Liver (tissue), 8 donors: ENCODE measurements at regions not wholly inside any gene's neighbourhood (a gene's known extent, or its start where the extent isn't known, plus 50 kb on each side); places are given as distances from the start of the nearest gene placed in this dataset.

Experiments used
- DNase-seq: peaks from one replicate; pipeline ENCODE4 v3.0.0-alpha.2; 2017; ENCODE audit warnings: low spot score
- H3K27ac ChIP-seq, 2 donors: one replicate each; pipeline ENCODE4 v1.7.0; 2013; ENCODE audit warnings: inconsistent platforms in 2 of 2, low read length in 2 of 2, control low read depth in 1 of 2, low read depth in 1 of 2, mild to moderate bottlenecking in 1 of 2
- H3K27me3 ChIP-seq, 4 donors: one replicate each; pipeline versions ENCODE4 v1.6.1 to v1.7.0; 2013; ENCODE audit warnings: low read length in 3 of 4, inconsistent platforms in 1 of 4, mild to moderate bottlenecking in 1 of 4, moderate library complexity in 1 of 4; ENCODE audit not compliant: control insufficient read depth in 4 of 4, insufficient read depth in 4 of 4
- H3K36me3 ChIP-seq, 4 donors: one replicate each; pipeline versions ENCODE4 v1.6.1 to v1.7.0; 2013; ENCODE audit warnings: low read length in 3 of 4, mild to moderate bottlenecking in 3 of 4, low read depth in 1 of 4, moderate library complexity in 1 of 4; ENCODE audit not compliant: control insufficient read depth in 4 of 4, insufficient read depth in 3 of 4
- H3K4me1 ChIP-seq, 4 donors: one replicate each; pipeline versions ENCODE4 v1.6.1 to v1.7.0; 2013; ENCODE audit warnings: low read length in 3 of 4, mild to moderate bottlenecking in 3 of 4, moderate library complexity in 1 of 4; ENCODE audit not compliant: control insufficient read depth in 4 of 4, insufficient read depth in 4 of 4
- H3K4me3 ChIP-seq, 3 donors: one replicate each; pipeline versions ENCODE4 v1.6.1 to v1.7.0; 2013; ENCODE audit warnings: low read length in 3 of 3, control low read depth in 1 of 3, low read depth in 1 of 3, mild to moderate bottlenecking in 1 of 3
- H3K9ac ChIP-seq, 2 donors: one replicate each; pipeline ENCODE4 v1.7.0; 2013; ENCODE audit warnings: low read length in 2 of 2, mild to moderate bottlenecking in 2 of 2, moderate library complexity in 2 of 2, control low read depth in 1 of 2, low read depth in 1 of 2
- H3K9me3 ChIP-seq, 4 donors: one replicate each; pipeline versions ENCODE4 v1.6.1 to v1.7.0; 2013; ENCODE audit warnings: low read length in 3 of 4; ENCODE audit not compliant: control insufficient read depth in 4 of 4
- ATF3 ChIP-seq: IDR thresholded peaks from 2 replicates; pipeline ENCODE4 v1.6.1; 2016; ENCODE audit warnings: antibody characterized with exemption
- CTCF ChIP-seq: fragments of 150-350 bp; IDR thresholded peaks from 2 replicates; pipeline ENCODE4 v1.5.1; 2017; ENCODE audit warnings: improper control_type of control experiment, low read depth, low read length; ENCODE audit not compliant: missing input control
- EGR1 ChIP-seq, 2 donors: IDR thresholded peaks; 2 replicates each; pipeline ENCODE4 v1.6.1; 2016 to 2018; ENCODE audit warnings: antibody characterized with exemption in 2 of 2, low read depth in 2 of 2
- FOXA1 ChIP-seq: IDR thresholded peaks from 2 replicates; pipeline ENCODE4 v1.6.1; 2016; ENCODE audit warnings: antibody characterized with exemption
- FOXA2 ChIP-seq: IDR thresholded peaks from 2 replicates; pipeline ENCODE4 v1.6.1; 2016; ENCODE audit warnings: antibody characterized with exemption
- GABPA ChIP-seq, 2 donors: IDR thresholded peaks in 1 of 2; conservative IDR thresholded peaks in 1 of 2; 2 replicates each; pipeline ENCODE4 v1.6.1; 2016; ENCODE audit warnings: antibody characterized with exemption in 2 of 2, mild to moderate bottlenecking in 1 of 2, moderate library complexity in 1 of 2
- HNF4A ChIP-seq, 2 donors: conservative IDR thresholded peaks; 2 replicates each; pipeline ENCODE4 v1.6.1; 2016; ENCODE audit warnings: antibody characterized with exemption in 2 of 2, mild to moderate bottlenecking in 2 of 2
- HNF4G ChIP-seq: IDR thresholded peaks from 2 replicates; pipeline ENCODE4 v1.6.1; 2016; ENCODE audit warnings: antibody characterized with exemption
- JUND ChIP-seq, 2 donors: IDR thresholded peaks; 2 replicates each; pipeline ENCODE4 v1.6.1; 2016; ENCODE audit warnings: antibody characterized with exemption in 2 of 2
- MAX ChIP-seq: IDR thresholded peaks from 2 replicates; pipeline ENCODE4 v1.6.1; 2016; ENCODE audit warnings: antibody characterized with exemption
- NR2F2 ChIP-seq: IDR thresholded peaks from 2 replicates; pipeline ENCODE4 v1.6.1; 2016; ENCODE audit warnings: antibody characterized with exemption
- RAD21 ChIP-seq, 2 donors: IDR thresholded peaks; 2 replicates each; pipeline ENCODE4 v1.6.1; 2016; ENCODE audit warnings: antibody characterized with exemption in 2 of 2, mild to moderate bottlenecking in 2 of 2
- REST ChIP-seq: IDR thresholded peaks from 2 replicates; pipeline ENCODE4 v1.6.1; 2016; ENCODE audit warnings: antibody characterized with exemption, mild to moderate bottlenecking
- RXRA ChIP-seq, 2 donors: IDR thresholded peaks; 2 replicates each; pipeline ENCODE4 v1.6.1; 2017 to 2018; ENCODE audit warnings: antibody characterized with exemption in 2 of 2, mild to moderate bottlenecking in 1 of 2
- SP1 ChIP-seq: IDR thresholded peaks from 2 replicates; pipeline ENCODE4 v1.6.1; 2018; ENCODE audit warnings: antibody characterized with exemption, mild to moderate bottlenecking
- TAF1 ChIP-seq: conservative IDR thresholded peaks from 2 replicates; pipeline ENCODE4 v1.6.1; 2016; ENCODE audit warnings: antibody characterized with exemption, mild to moderate bottlenecking
- ZBTB33 ChIP-seq: IDR thresholded peaks from 2 replicates; pipeline ENCODE4 v1.6.1; 2016; ENCODE audit warnings: antibody characterized with exemption
- WGBS: extraction: QIAGEN DNeasy Blood & Tissue Kit; methylation state at CpG from one replicate; pipeline ENCODE4 v1.1.7; 2013; 5-methylcytosine and 5-hydroxymethylcytosine counted together
- donor health status: healthy.
- donor health status: healthy.
- donor health status: healthy.
- donor health status: healthy.
- donor health status: healthy.

- TF ChIP-seq HNF4A (conservative IDR thresholded peaks at IDR 0.05) (no peak), EGR1 (IDR thresholded peaks at IDR 0.05; ENCODE audit: low read depth in 2 of 2) (no peak), ATF3 (no peak), GABPA (IDR thresholded peaks at IDR 0.05 in 1 of 2, conservative IDR thresholded peaks at IDR 0.05 in 1 of 2) (no peak), SP1 (no peak), TAF1 (no peak)
- no peak for DNase-seq
- Histone ChIP-seq H3K27ac (no peak overlapping the region), H3K4me3 (no peak overlapping the region), H3K9ac (no peak overlapping the region), H3K4me1 (no peaks in the 10 kb centered on the region), H3K36me3 (no peaks in the 10 kb centered on the region), H3K9me3 (no peaks in the 10 kb centered on the region), H3K27me3 (no peaks in the 10 kb centered on the region)
These were observed 336.5 kb upstream of the ST6GAL2 start for GRCh38 chr2:107222466-107222865.

GRCh38 chr2:107235491-107236254, 349.7 kb upstream of the ST6GAL2 start:
- Histone ChIP-seq H3K4me1 (no peaks in the 10 kb centered on the region), H3K9me3 (peaks cover 0 to 13% (median 3%) of the 10 kb centered on the region in 4 donors), H3K36me3 (no peaks in the 10 kb centered on the region), H3K27me3 (no peaks in the 10 kb centered on the region), H3K9ac (no peak overlapping the region), H3K4me3 (no peak overlapping the region), H3K27ac (no peak overlapping the region)
- no peak for DNase-seq
- TF ChIP-seq HNF4G (no peak), EGR1 (IDR thresholded peaks at IDR 0.05; ENCODE audit: low read depth in 2 of 2) (no peak), TAF1 (no peak), MAX (no peak), FOXA2 (no peak), NR2F2 (no peak), RXRA (IDR thresholded peaks at IDR 0.05) (no peak), SP1 (no peak)
- 53% methylated on average over 5 of the region's 5 CpGs for WGBS

- H3K27ac ChIP-seq = no peak overlapping the region
- WGBS = 34% methylated on average over 1 of the region's 1 CpG
- no peak overlapping the region for H3K4me3 ChIP-seq
- H3K27me3 ChIP-seq = no peaks in the 10 kb centered on the region
- H3K4me1 ChIP-seq = no peaks in the 10 kb centered on the region
- no peaks in the 10 kb centered on the region for H3K9me3 ChIP-seq
- H3K36me3 ChIP-seq = no peaks in the 10 kb centered on the region
- no peak overlapping the region for H3K9ac ChIP-seq
- no peak for DNase-seq
- no peak for TF ChIP-seq CTCF
- TF ChIP-seq RXRA (IDR thresholded peaks at IDR 0.05) = no peak
- TF ChIP-seq HNF4G = no peak
- no peak for TF ChIP-seq SP1
- no peak for TF ChIP-seq HNF4A (conservative IDR thresholded peaks at IDR 0.05)
- no peak for TF ChIP-seq TAF1
- TF ChIP-seq EGR1 (IDR thresholded peaks at IDR 0.05; ENCODE audit: low read depth in 2 of 2) = no peak
- TF ChIP-seq REST = no peak
- TF ChIP-seq NR2F2 = no peak
- TF ChIP-seq ZBTB33 = no peak
- no peak for TF ChIP-seq FOXA1
- no peak for TF ChIP-seq ATF3
- no peak for TF ChIP-seq FOXA2
- TF ChIP-seq JUND (IDR thresholded peaks at IDR 0.05) = no peak
- TF ChIP-seq MAX = no peak
- no peak for TF ChIP-seq RAD21 (IDR thresholded peaks at IDR 0.05)
These were observed 356.8 kb upstream of the ST6GAL2 start for GRCh38 chr2:107242811-107243210.
